Mesothelial cell of epicardium (in vitro differentiated cells): ENCODE measurements at regions not wholly inside any gene's neighbourhood (a gene's known extent, or its start where the extent isn't known, plus 50 kb on each side); places are given as distances from the start of the nearest gene placed in this dataset.

ENCODE experiments used
- DNase-seq, 2 experiments: peaks; one replicate each; pipeline ENCODE4 v3.0.0; 2021; ENCODE audit warnings: low spot score in 2 of 2; ENCODE audit not compliant: unreplicated experiment in 2 of 2
- H3K27ac Mint-ChIP-seq: 2 replicates; pipeline ENCODE4 v1.8.0; 2021; ENCODE audit warnings: mixed read lengths
- H3K27me3 Mint-ChIP-seq: 2 replicates; pipeline ENCODE4 v1.8.0; 2021; ENCODE audit warnings: low read depth, mixed read lengths
- H3K36me3 Mint-ChIP-seq: 2 replicates; pipeline ENCODE4 v1.8.0; 2021; ENCODE audit warnings: mixed read lengths
- H3K4me1 Mint-ChIP-seq: 2 replicates; pipeline ENCODE4 v1.8.0; 2021; ENCODE audit warnings: mixed read lengths
- H3K4me3 Mint-ChIP-seq: 2 replicates; pipeline ENCODE4 v1.8.0; 2021; ENCODE audit warnings: mild to moderate bottlenecking, moderate library complexity, mixed read lengths
- H3K9me3 Mint-ChIP-seq: 2 replicates; pipeline ENCODE4 v1.8.0; 2021; ENCODE audit warnings: mixed read lengths
- TF ChIP-seq, protein P1 (sequence below): fragments of 200-600 bp; sonication (generic); IDR thresholded peaks from one replicate; pipeline ENCODE4 v1.5.0; 2021; ENCODE audit warnings: antibody characterized with exemption; ENCODE audit not compliant: unreplicated experiment

DNA sequence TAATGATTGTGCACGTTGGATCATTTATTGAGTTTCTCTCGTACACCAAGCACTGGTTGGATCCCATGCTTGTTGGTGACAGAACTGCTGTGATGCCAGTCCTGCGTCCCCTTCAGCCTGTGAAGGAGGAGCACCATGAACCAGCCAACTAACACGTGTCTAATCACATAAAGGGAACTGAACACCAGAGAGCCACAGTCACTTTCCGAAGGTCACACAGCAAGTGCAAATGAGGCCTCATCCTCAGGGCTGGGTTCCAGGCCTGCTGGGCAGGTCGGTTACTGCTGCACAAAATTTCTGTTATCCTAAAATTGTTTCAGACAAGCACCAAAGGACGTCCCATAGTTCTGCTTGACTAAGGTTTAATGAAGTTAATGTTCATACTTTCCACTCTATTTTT lies 332.0 kb upstream of the ZNF32 start:
- Mint-ChIP-seq H3K36me3 (no peaks in the 10 kb centered on the region), H3K4me3 (no peak overlapping the region), H3K27ac (no peak overlapping the region), H3K4me1 (peaks cover 4% of the 10 kb centered on the region), H3K9me3 (no peaks in the 10 kb centered on the region), H3K27me3 (no peaks in the 10 kb centered on the region)
- DNase-seq: no peak
- TF ChIP-seq, protein P1, sequence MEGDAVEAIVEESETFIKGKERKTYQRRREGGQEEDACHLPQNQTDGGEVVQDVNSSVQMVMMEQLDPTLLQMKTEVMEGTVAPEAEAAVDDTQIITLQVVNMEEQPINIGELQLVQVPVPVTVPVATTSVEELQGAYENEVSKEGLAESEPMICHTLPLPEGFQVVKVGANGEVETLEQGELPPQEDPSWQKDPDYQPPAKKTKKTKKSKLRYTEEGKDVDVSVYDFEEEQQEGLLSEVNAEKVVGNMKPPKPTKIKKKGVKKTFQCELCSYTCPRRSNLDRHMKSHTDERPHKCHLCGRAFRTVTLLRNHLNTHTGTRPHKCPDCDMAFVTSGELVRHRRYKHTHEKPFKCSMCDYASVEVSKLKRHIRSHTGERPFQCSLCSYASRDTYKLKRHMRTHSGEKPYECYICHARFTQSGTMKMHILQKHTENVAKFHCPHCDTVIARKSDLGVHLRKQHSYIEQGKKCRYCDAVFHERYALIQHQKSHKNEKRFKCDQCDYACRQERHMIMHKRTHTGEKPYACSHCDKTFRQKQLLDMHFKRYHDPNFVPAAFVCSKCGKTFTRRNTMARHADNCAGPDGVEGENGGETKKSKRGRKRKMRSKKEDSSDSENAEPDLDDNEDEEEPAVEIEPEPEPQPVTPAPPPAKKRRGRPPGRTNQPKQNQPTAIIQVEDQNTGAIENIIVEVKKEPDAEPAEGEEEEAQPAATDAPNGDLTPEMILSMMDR: no peak

DNA sequence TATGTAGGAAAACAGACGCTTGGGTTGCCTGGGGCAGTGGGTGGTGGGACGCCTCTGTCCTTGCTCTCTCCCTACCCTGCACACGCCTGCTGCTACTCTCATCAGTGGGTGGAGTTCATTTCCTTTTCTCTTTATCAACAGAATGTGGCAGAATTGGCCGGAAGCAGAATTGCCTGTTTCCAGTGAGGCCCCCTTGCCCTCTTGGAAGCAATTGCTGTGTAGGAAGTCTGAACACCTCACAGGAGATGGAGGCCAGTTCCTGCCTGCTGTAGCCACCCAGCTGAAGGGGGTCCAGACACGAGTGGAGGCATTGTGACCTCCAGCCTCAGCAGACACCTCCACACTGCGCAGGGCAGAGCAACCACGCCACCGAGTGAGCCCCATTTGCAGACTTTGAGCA lies 331.6 kb upstream of the ZNF32 start:
- no peak for DNase-seq
- no peaks in the 10 kb centered on the region for H3K36me3 Mint-ChIP-seq
- H3K9me3 Mint-ChIP-seq: no peaks in the 10 kb centered on the region
- H3K27me3 Mint-ChIP-seq: no peaks in the 10 kb centered on the region
- no peak overlapping the region for H3K4me3 Mint-ChIP-seq
- H3K27ac Mint-ChIP-seq: no peak overlapping the region
- TF ChIP-seq, protein P1: no peak
- peaks cover 4% of the 10 kb centered on the region for H3K4me1 Mint-ChIP-seq

DNA sequence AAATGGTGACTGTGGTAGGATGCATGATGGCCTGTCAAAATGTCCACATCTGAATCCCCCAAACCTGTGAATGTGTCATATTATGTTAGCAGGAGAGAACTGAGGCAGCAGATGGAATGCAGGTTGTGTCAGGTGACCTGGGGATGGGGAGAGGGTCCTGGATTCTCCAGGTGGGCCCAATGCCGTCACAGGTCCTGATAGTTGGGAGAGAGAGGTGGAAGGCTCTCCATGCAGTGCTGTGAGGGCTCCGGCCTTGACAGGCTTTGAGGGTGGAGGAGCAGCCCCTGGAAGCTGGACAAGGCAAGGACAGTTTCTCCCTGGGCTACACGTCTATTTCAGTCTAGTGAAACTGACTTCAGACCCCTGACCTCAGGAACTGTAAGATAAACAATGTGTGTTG lies 330.9 kb upstream of the ZNF32 start:
- Mint-ChIP-seq H3K9me3 (no peaks in the 10 kb centered on the region), H3K36me3 (no peaks in the 10 kb centered on the region), H3K4me3 (no peak overlapping the region), H3K27me3 (no peaks in the 10 kb centered on the region), H3K27ac (no peak overlapping the region), H3K4me1 (peaks cover 4% of the 10 kb centered on the region)
- DNase-seq: no peak
- TF ChIP-seq, protein P1: no peak

DNA sequence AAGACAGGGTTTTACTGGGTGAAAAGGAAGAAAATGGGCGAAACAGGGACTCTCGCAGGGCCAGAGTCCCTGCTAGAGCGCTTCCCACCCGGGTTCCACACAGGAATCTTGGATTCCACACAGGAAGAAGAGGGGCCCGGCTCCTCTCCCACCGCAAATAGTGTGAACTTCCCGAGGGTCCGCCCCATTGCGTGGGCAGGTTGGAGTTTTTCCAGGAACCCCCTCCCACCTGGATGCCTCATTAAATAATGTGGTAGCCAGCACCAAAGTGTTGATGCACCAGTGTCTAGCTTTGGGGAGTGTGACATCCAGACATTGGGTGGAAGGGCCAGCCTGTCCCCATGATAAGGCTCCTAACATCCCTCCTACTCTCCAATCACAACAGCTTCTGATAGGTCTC lies 330.3 kb upstream of the ZNF32 start:
- Mint-ChIP-seq H3K9me3 (no peaks in the 10 kb centered on the region), H3K27ac (no peak overlapping the region), H3K4me3 (no peak overlapping the region), H3K4me1 (peaks cover 4% of the 10 kb centered on the region), H3K36me3 (no peaks in the 10 kb centered on the region), H3K27me3 (peaks cover under 1% of the 10 kb centered on the region)
- TF ChIP-seq, protein P1: no peak
- DNase-seq: no peak

DNA sequence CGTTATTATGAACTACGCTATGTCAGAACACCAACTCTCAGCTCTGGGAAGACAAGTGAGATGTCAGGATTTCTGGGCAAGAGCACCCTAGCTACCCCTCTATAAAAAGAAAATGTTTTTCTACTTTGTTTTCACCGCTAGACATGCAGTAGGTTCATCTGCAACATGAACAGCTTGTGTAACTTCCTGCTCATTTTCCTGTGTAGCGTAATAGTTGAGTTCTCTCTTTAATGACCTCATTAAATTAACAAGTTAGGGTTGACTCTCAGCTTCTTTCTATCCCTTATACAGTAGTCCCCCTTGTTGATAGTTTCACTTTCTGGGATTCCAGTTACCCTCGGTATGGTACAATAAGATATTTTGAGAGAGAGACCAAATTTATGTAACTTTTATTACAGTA lies 329.4 kb upstream of the ZNF32 start:
- DNase-seq: no peak
- Mint-ChIP-seq H3K4me3 (no peak overlapping the region), H3K4me1 (peaks cover 4% of the 10 kb centered on the region), H3K36me3 (no peaks in the 10 kb centered on the region), H3K27me3 (peaks cover 1% of the 10 kb centered on the region), H3K27ac (no peak overlapping the region), H3K9me3 (no peaks in the 10 kb centered on the region)
- TF ChIP-seq, protein P1: no peak

DNA sequence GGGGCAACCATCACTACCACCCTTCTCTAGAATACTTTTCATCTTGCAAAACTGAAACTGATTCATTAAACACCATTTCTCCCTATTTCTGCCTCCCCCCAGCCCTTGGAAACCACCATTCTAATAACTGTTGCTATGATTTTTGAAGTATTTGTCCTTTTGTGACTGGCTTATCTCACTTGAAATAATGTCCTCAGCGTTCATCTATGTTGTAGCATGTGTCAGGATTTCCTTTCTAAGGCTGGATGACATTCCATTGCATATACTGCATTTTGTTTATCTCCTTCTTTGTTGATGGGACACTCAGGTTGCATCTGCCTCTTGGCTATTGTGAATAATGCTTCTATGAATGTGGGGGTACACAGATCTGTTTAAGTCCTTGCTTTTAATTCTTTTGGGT lies 327.6 kb upstream of the ZNF32 start:
- TF ChIP-seq, protein P1: no peak
- Mint-ChIP-seq H3K4me1 (peaks cover 4% of the 10 kb centered on the region), H3K27ac (no peak overlapping the region), H3K36me3 (no peaks in the 10 kb centered on the region), H3K9me3 (no peaks in the 10 kb centered on the region), H3K27me3 (peaks cover 1% of the 10 kb centered on the region), H3K4me3 (no peak overlapping the region)
- DNase-seq: no peak
